ENCODE measurements at regions not wholly inside any gene's neighbourhood (a gene's known extent, or its start where the extent isn't known, plus 50 kb on each side); places are given as distances from the start of the nearest gene placed in this dataset.

DNA sequence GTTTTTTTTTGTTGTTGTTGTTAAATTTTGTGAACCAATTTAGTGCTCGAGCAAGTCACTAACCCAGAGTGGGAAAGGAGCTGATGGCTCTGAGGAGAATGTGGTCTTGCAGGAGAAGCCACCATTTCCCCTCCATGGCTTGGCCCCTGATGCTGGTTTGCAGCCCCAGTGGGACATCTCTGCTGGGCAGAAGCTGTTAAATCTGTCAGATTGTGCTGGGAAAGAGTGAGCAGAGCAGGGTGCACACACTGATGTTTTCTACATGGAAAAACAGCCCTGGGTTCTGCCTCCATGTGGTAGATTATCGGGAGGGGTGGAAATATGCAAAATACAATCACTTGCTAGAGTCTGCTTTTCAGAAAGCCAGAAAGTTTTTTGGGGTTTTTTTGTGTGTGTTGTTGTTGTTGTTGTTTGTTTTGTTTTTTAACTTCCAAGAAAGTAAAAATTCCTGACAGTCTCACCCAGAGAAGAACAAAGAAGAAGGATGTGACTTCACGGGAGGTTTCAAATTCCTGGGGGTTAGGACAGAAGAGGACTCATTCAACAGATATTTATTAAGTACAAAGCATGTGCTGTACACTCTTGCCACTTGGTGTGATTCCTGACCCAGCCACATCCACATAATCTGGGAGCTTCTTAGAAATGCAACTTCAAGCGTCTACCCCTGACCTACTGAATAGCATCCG lies 133.7 kb downstream of the FOXB1 start:
- no peak for TF ChIP-seq CTCF (IDR thresholded peaks at IDR 0.05; ENCODE audit: extremely low read depth in 1 of 2, insufficient read depth in 1 of 2, low read depth in 1 of 2, low read length in 2 of 2)
- no peak for TF ChIP-seq POLR2A (IDR thresholded peaks at IDR 0.05; ENCODE audit: low read depth, low read length)
- no peak for TF ChIP-seq EZH2 (IDR thresholded peaks at IDR 0.05; ENCODE audit: borderline replicate concordance, low read depth, low read length, severe bottlenecking)
- TF ChIP-seq MYC (IDR thresholded peaks at IDR 0.05; ENCODE audit: low read depth, low read length): no peak
- no peak for TF ChIP-seq POLR2AphosphoS5 (IDR thresholded peaks at IDR 0.05; ENCODE audit: insufficient read depth, low read depth, low read length)
- TF ChIP-seq, protein P1, sequence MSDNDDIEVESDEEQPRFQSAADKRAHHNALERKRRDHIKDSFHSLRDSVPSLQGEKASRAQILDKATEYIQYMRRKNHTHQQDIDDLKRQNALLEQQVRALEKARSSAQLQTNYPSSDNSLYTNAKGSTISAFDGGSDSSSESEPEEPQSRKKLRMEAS (IDR thresholded peaks at IDR 0.05; ENCODE audit: insufficient read depth, insufficient read length): no peak
- no peak for TF ChIP-seq FOS (IDR thresholded peaks at IDR 0.05; ENCODE audit: borderline replicate concordance, insufficient read depth, low read length)
